HG03025 (cell line): ENCODE measurements at regions not wholly inside any gene's neighbourhood (a gene's known extent, or its start where the extent isn't known, plus 50 kb on each side); places are given as distances from the start of the nearest gene placed in this dataset.
"Not testable (repeated sequence)": the region's sequence is repeated elsewhere in the genome, so short reads cannot be mapped to it uniquely, and the experiment has no call there.

Experiments
- ATAC-seq: cut with Tn5 transposase; IDR thresholded peaks from one replicate; pipeline ENCODE4 v1.9.1; 2021; ENCODE audit warnings: mild to moderate bottlenecking, moderate library complexity; ENCODE audit not compliant: unreplicated experiment, low FRiP score

GRCh38 chr1:242914729-242915128 lies 340.4 kb downstream of the CEP170 start:
- ATAC-seq = not testable (repeated sequence)

GRCh38 chr1:242912855-242913254 lies 342.2 kb downstream of the CEP170 start:
- ATAC-seq = not testable (repeated sequence)

GRCh38 chr1:242900558-242900957 lies 354.5 kb downstream of the CEP170 start:
- ATAC-seq = not testable (repeated sequence)

GRCh38 chr1:242890192-242890741 lies 364.8 kb downstream of the CEP170 start:
- no peak for ATAC-seq

GRCh38 chr1:242886137-242886536 lies 361.6 kb upstream of the PLD5 start:
- no peak for ATAC-seq

- ATAC-seq = not testable (repeated sequence)
These were observed 355.5 kb upstream of the PLD5 start for GRCh38 chr1:242880022-242880421.

GRCh38 chr1:242877743-242878142 lies 353.2 kb upstream of the PLD5 start:
- ATAC-seq = no peak

- no peak for ATAC-seq
These were observed 352.7 kb upstream of the PLD5 start for GRCh38 chr1:242877229-242877628.

GRCh38 chr1:242876030-242876429 lies 351.5 kb upstream of the PLD5 start:
- no peak for ATAC-seq

GRCh38 chr1:242873661-242874060 lies 349.2 kb upstream of the PLD5 start:
- ATAC-seq = no peak

- no peak for ATAC-seq
These were observed 348.0 kb upstream of the PLD5 start for GRCh38 chr1:242872521-242872920.

GRCh38 chr1:242871471-242872030 lies 347.1 kb upstream of the PLD5 start:
- no peak for ATAC-seq

- no peak for ATAC-seq
These were observed 346.5 kb upstream of the PLD5 start for GRCh38 chr1:242870966-242871365.

GRCh38 chr1:242856289-242856688 lies 331.8 kb upstream of the PLD5 start:
- ATAC-seq = no peak

GRCh38 chr1:242854466-242854865 lies 330.0 kb upstream of the PLD5 start:
- no peak for ATAC-seq

GRCh38 chr1:242847390-242847993 lies 323.0 kb upstream of the PLD5 start:
- no peak for ATAC-seq

GRCh38 chr1:242842094-242842493 lies 317.6 kb upstream of the PLD5 start:
- ATAC-seq = no peak

- no peak for ATAC-seq
These were observed 314.6 kb upstream of the PLD5 start for GRCh38 chr1:242839101-242839500.

- ATAC-seq = no peak
These were observed 311.9 kb upstream of the PLD5 start for GRCh38 chr1:242836423-242836822.

GRCh38 chr1:242828828-242829227 lies 304.3 kb upstream of the PLD5 start:
- no peak for ATAC-seq

GRCh38 chr1:242828199-242828598 lies 303.7 kb upstream of the PLD5 start:
- ATAC-seq = no peak

GRCh38 chr1:242827538-242827937 lies 303.0 kb upstream of the PLD5 start:
- ATAC-seq = no peak
